Neural cell (in vitro differentiated cells): ENCODE measurements at regions not wholly inside any gene's neighbourhood (a gene's known extent, or its start where the extent isn't known, plus 50 kb on each side); places are given as distances from the start of the nearest gene placed in this dataset.

Source experiments
- CTCF ChIP-seq: fragments of 450-650 bp; IDR thresholded peaks from 2 replicates; pipeline ENCODE4 v1.5.1; 2014; ENCODE audit warnings: antibody characterized with exemption, mild to moderate bottlenecking, moderate library complexity; ENCODE audit not compliant: poor library complexity, severe bottlenecking
- POLR2AphosphoS5 ChIP-seq: IDR thresholded peaks from 2 replicates; pipeline ENCODE4 v1.6.1; 2012

GRCh38 chr6:21739838-21740237 lies 146.3 kb downstream of the SOX4 start:
- TF ChIP-seq CTCF (no peak), POLR2AphosphoS5 (no peak)
